Fibroblast of lung (primary cell): ENCODE measurements at regions not wholly inside any gene's neighbourhood (a gene's known extent, or its start where the extent isn't known, plus 50 kb on each side); places are given as distances from the start of the nearest gene placed in this dataset.

Source experiments
- DNase-seq, 2 donors: peaks; one replicate each; pipeline versions ENCODE4 v3.0.0 to v3.0.0-alpha.2; 2010; ENCODE audit warnings: low read depth in 2 of 2
- H2AFZ ChIP-seq: 2 replicates; pipeline ENCODE4 v1.5.1; 2012; ENCODE audit warnings: low read length, control low read depth, inconsistent platforms
- H3K27ac ChIP-seq: 2 replicates; pipeline ENCODE4 v1.5.1; 2011; ENCODE audit warnings: low read length, control low read depth; ENCODE audit not compliant: insufficient read depth
- H3K27me3 ChIP-seq: 2 replicates; pipeline ENCODE4 v1.5.1; 2011; ENCODE audit warnings: mild to moderate bottlenecking, low read length; ENCODE audit not compliant: control insufficient read depth, insufficient read depth
- H3K36me3 ChIP-seq: 2 replicates; pipeline ENCODE4 v1.5.1; 2011; ENCODE audit warnings: low read length; ENCODE audit not compliant: control insufficient read depth, insufficient read depth
- H3K4me1 ChIP-seq: 2 replicates; pipeline ENCODE4 v1.5.1; 2011; ENCODE audit warnings: low read length; ENCODE audit not compliant: control insufficient read depth, insufficient read depth; ENCODE audit errors: extremely low read depth
- H3K4me2 ChIP-seq: 2 replicates; pipeline ENCODE4 v1.5.1; 2011; ENCODE audit warnings: low read length, control low read depth; ENCODE audit not compliant: insufficient read depth; ENCODE audit errors: extremely low read depth
- H3K4me3 ChIP-seq, 4 experiments: fragments of 200-600 bp in 1 of 4; sonication (generic) in 1 of 4; replicated peaks in 1 of 4; 2 replicates each; pipeline ENCODE4 v1.5.1; 2011 to 2016; ENCODE audit warnings: low read length in 4 of 4, low read depth in 3 of 4, mild to moderate bottlenecking in 3 of 4, control low read depth in 2 of 4, inconsistent platforms in 1 of 4, mixed read lengths in 1 of 4; ENCODE audit not compliant: insufficient read depth in 1 of 4; ENCODE audit errors: control extremely low read depth in 1 of 4
- H3K79me2 ChIP-seq: 2 replicates; pipeline ENCODE4 v1.5.1; 2012; ENCODE audit warnings: mild to moderate bottlenecking, low read length, inconsistent platforms; ENCODE audit not compliant: control insufficient read depth, insufficient read depth
- H3K9ac ChIP-seq: 2 replicates; pipeline ENCODE4 v1.5.1; 2011; ENCODE audit warnings: mild to moderate bottlenecking, low read length, control low read depth; ENCODE audit not compliant: insufficient read depth
- H3K9me3 ChIP-seq: 2 replicates; pipeline ENCODE4 v1.5.1; 2012; ENCODE audit warnings: low read depth, low read length; ENCODE audit not compliant: control insufficient read depth, insufficient read depth
- H4K20me1 ChIP-seq: 2 replicates; pipeline ENCODE4 v1.5.1; 2011; ENCODE audit warnings: low read length; ENCODE audit not compliant: control insufficient read depth, insufficient read depth; ENCODE audit errors: extremely low read depth
- CTCF ChIP-seq, 2 donors: IDR thresholded peaks in 1 of 2; conservative IDR thresholded peaks in 1 of 2; 1 replicate in 1 of 2; 2 replicates in 1 of 2; pipeline ENCODE4 v1.5.1; 2011 to 2012; ENCODE audit warnings: low read length in 2 of 2, control low read depth in 1 of 2, inconsistent platforms in 1 of 2, low read depth in 1 of 2, mild to moderate bottlenecking in 1 of 2
- EZH2 ChIP-seq: IDR thresholded peaks from 2 replicates; pipeline ENCODE4 v1.5.1; 2012; ENCODE audit warnings: low read length, control low read depth, mild to moderate bottlenecking; ENCODE audit errors: missing control alignments

GRCh38 chr13:80510686-80511085 lies 169.8 kb upstream of the SPRY2 start:
- DNase-seq, result no peak

GRCh38 chr13:80509264-80509663 lies 168.3 kb upstream of the SPRY2 start:
- no peaks in the 10 kb centered on the region for H3K79me2 ChIP-seq
- no peak overlapping the region for H3K4me3 ChIP-seq
- no peak overlapping the region for H3K9ac ChIP-seq
- DNase-seq, result no peak
- H3K9me3 ChIP-seq, result no peaks in the 10 kb centered on the region
- no peaks in the 10 kb centered on the region for H3K4me1 ChIP-seq
- H4K20me1 ChIP-seq, result no peaks in the 10 kb centered on the region
- no peak for TF ChIP-seq EZH2
- no peak for TF ChIP-seq CTCF (conservative IDR thresholded peaks at IDR 0.05 in 1 of 2, IDR thresholded peaks at IDR 0.05 in 1 of 2; ENCODE audit: low read depth in 1 of 2, low read length in 2 of 2)
- H3K4me2 ChIP-seq, result no peak overlapping the region
- no peaks in the 10 kb centered on the region for H3K36me3 ChIP-seq
- H2AFZ ChIP-seq, result no peak overlapping the region
- no peak overlapping the region for H3K27ac ChIP-seq
- no peaks in the 10 kb centered on the region for H3K27me3 ChIP-seq

More at GRCh38 chr13:80510686-80511085, 169.8 kb upstream of the SPRY2 start:
- Histone ChIP-seq H3K4me2 (no peak overlapping the region), H3K27ac (no peak overlapping the region), H4K20me1 (no peaks in the 10 kb centered on the region), H3K9ac (no peak overlapping the region), H3K4me1 (no peaks in the 10 kb centered on the region), H3K9me3 (no peaks in the 10 kb centered on the region), H3K27me3 (no peaks in the 10 kb centered on the region), H2AFZ (no peak overlapping the region), H3K36me3 (no peaks in the 10 kb centered on the region), H3K79me2 (no peaks in the 10 kb centered on the region), H3K4me3 (no peak overlapping the region)
- TF ChIP-seq CTCF (conservative IDR thresholded peaks at IDR 0.05 in 1 of 2, IDR thresholded peaks at IDR 0.05 in 1 of 2; ENCODE audit: low read depth in 1 of 2, low read length in 2 of 2), result no peak
- TF ChIP-seq EZH2, result no peak

- no peak overlapping the region for H3K9ac ChIP-seq
- H3K4me2 ChIP-seq, result no peak overlapping the region
- no peaks in the 10 kb centered on the region for H3K36me3 ChIP-seq
- no peaks in the 10 kb centered on the region for H4K20me1 ChIP-seq
- H3K27me3 ChIP-seq, result no peaks in the 10 kb centered on the region
- no peaks in the 10 kb centered on the region for H3K4me1 ChIP-seq
- DNase-seq, result no peak
- no peak overlapping the region for H2AFZ ChIP-seq
- no peaks in the 10 kb centered on the region for H3K9me3 ChIP-seq
- H3K27ac ChIP-seq, result no peak overlapping the region
- no peak for TF ChIP-seq CTCF (conservative IDR thresholded peaks at IDR 0.05 in 1 of 2, IDR thresholded peaks at IDR 0.05 in 1 of 2; ENCODE audit: low read depth in 1 of 2, low read length in 2 of 2)
- TF ChIP-seq EZH2, result no peak
- no peaks in the 10 kb centered on the region for H3K79me2 ChIP-seq
- no peak overlapping the region for H3K4me3 ChIP-seq
Measured at GRCh38 chr13:80508031-80508430, 167.1 kb upstream of the SPRY2 start.
